Keratinocyte (primary cell): ENCODE measurements at regions not wholly inside any gene's neighbourhood (a gene's known extent, or its start where the extent isn't known, plus 50 kb on each side); places are given as distances from the start of the nearest gene placed in this dataset.

Source experiments
- DNase-seq: peaks from one replicate; pipeline ENCODE4 v3.0.0-alpha.2; 2011; ENCODE audit warnings: low read depth, missing footprints, low spot score
- FAIRE-seq: peaks from 2 replicates; lab custom pipeline; 2011; peaks lifted over from hg19 to GRCh38; lab: Jason Lieb, UNC
- H2AFZ ChIP-seq: 2 replicates; pipeline ENCODE4 v1.6.0; 2012; ENCODE audit warnings: low read length, control low read depth, inconsistent platforms; ENCODE audit not compliant: control insufficient read depth
- H3K27ac ChIP-seq: 2 replicates; pipeline ENCODE4 v1.5.1; 2011; ENCODE audit warnings: low read length; ENCODE audit not compliant: control insufficient read depth, insufficient read depth
- H3K27me3 ChIP-seq: 3 replicates; pipeline ENCODE4 v1.6.0; 2011; ENCODE audit warnings: low read length; ENCODE audit not compliant: control insufficient read depth, insufficient read depth; ENCODE audit errors: extremely low read depth
- H3K36me3 ChIP-seq, 2 experiments: 2 replicates in 1 of 2; 3 replicates in 1 of 2; pipeline ENCODE4 v1.5.1; 2011; ENCODE audit warnings: low read length in 2 of 2, mild to moderate bottlenecking in 1 of 2; ENCODE audit not compliant: control insufficient read depth in 2 of 2, insufficient read depth in 2 of 2; ENCODE audit errors: extremely low read depth in 1 of 2
- H3K4me1 ChIP-seq: 3 replicates; pipeline ENCODE4 v1.5.1; 2011; ENCODE audit warnings: low read length; ENCODE audit not compliant: control insufficient read depth, insufficient read depth; ENCODE audit errors: extremely low read depth
- H3K4me2 ChIP-seq: 3 replicates; pipeline ENCODE4 v1.6.0; 2011; ENCODE audit warnings: low read depth, low read length; ENCODE audit not compliant: control insufficient read depth, insufficient read depth; ENCODE audit errors: extremely low read depth
- H3K4me3 ChIP-seq, 3 experiments: fragments of 200-600 bp in 1 of 3; sonication (generic) in 1 of 3; 2 replicates in 2 of 3; 3 replicates in 1 of 3; pipeline ENCODE4 v1.5.1; 2011 to 2016; ENCODE audit warnings: low read length in 3 of 3, mild to moderate bottlenecking in 3 of 3, control low read depth in 2 of 3, inconsistent platforms in 1 of 3, low read depth in 1 of 3, mixed read lengths in 1 of 3, mixed run types in 1 of 3, moderate library complexity in 1 of 3; ENCODE audit not compliant: control insufficient read depth in 2 of 3, insufficient read depth in 2 of 3; ENCODE audit errors: extremely low read depth in 1 of 3
- H3K79me2 ChIP-seq: 2 replicates; pipeline ENCODE4 v1.6.0; 2012; ENCODE audit warnings: low read length; ENCODE audit not compliant: control insufficient read depth, insufficient read depth
- H3K9ac ChIP-seq: 3 replicates; pipeline ENCODE4 v1.6.0; 2011; ENCODE audit warnings: low read length; ENCODE audit not compliant: control insufficient read depth, insufficient read depth; ENCODE audit errors: extremely low read depth
- H3K9me1 ChIP-seq: 3 replicates; pipeline ENCODE4 v1.6.0; 2011; ENCODE audit warnings: low read length; ENCODE audit not compliant: control insufficient read depth, insufficient read depth; ENCODE audit errors: extremely low read depth
- H3K9me3 ChIP-seq: 2 replicates; pipeline ENCODE4 v1.5.1; 2012; ENCODE audit warnings: low read depth, low read length; ENCODE audit not compliant: control insufficient read depth
- H4K20me1 ChIP-seq: 3 replicates; pipeline ENCODE4 v1.6.0; 2011; ENCODE audit warnings: low read length; ENCODE audit not compliant: control insufficient read depth, insufficient read depth; ENCODE audit errors: extremely low read depth
- CTCF ChIP-seq, 3 experiments: IDR thresholded peaks in 1 of 3; conservative IDR thresholded peaks in 1 of 3; optimal IDR thresholded peaks in 1 of 3; 2 replicates in 2 of 3; 3 replicates in 1 of 3; pipeline versions ENCODE3 to v1.5.1; 2011; ENCODE audit warnings: low read length in 3 of 3, mild to moderate bottlenecking in 3 of 3, moderate library complexity in 2 of 3, control low read depth in 1 of 3, inconsistent platforms in 1 of 3; ENCODE audit not compliant: insufficient read depth in 2 of 3; ENCODE audit errors: extremely low read depth in 1 of 3
- EZH2 ChIP-seq: IDR thresholded peaks from one replicate; pipeline ENCODE4 v1.6.1; 2012; ENCODE audit warnings: inconsistent platforms, mild to moderate bottlenecking, low read length, moderate library complexity
- dilution Hi-C: fragments of 300-500 bp; cut with MboI; formaldehyde crosslinking; loops from one replicate; pipeline ENCODE4 v1.7.0; 2020; ENCODE audit warnings: low sequenced_read_pairs; ENCODE audit not compliant: extremely low pct_ligation_motif_present

GRCh38 chr4:141391293-141391692 is 170.6 kb downstream of the ZNF330 start:
- H3K27ac ChIP-seq = peak overlapping the region; percentile 64
- no peaks in the 10 kb centered on the region for H3K9me1 ChIP-seq
- no peak for TF ChIP-seq CTCF (optimal IDR thresholded peaks at IDR 0.05 in 1 of 3, IDR thresholded peaks at IDR 0.05 in 1 of 3, conservative IDR thresholded peaks at IDR 0.05 in 1 of 3; ENCODE audit: extremely low read depth in 1 of 3, insufficient read depth in 2 of 3, low read length in 3 of 3)
- TF ChIP-seq EZH2 = no peak
- peaks cover 36% of the 10 kb centered on the region for H3K4me1 ChIP-seq
- H2AFZ ChIP-seq = no peak overlapping the region
- H3K27me3 ChIP-seq = no peaks in the 10 kb centered on the region
- no peaks in the 10 kb centered on the region for H3K79me2 ChIP-seq
- H3K4me3 ChIP-seq = no peak overlapping the region
- no peaks in the 10 kb centered on the region for H4K20me1 ChIP-seq
- peak overlapping the region; percentile 9 for H3K4me2 ChIP-seq
- no peak overlapping the region for H3K9ac ChIP-seq
- H3K9me3 ChIP-seq = no peaks in the 10 kb centered on the region
- dilution Hi-C loops = no loop called here
- peak; percentile 39 for FAIRE-seq
- H3K36me3 ChIP-seq = no peaks in the 10 kb centered on the region
- DNase-seq = peak; percentile 33

GRCh38 chr4:141391771-141392170 is 171.1 kb downstream of the ZNF330 start:
- H3K27me3 ChIP-seq = no peaks in the 10 kb centered on the region
- H3K4me2 ChIP-seq = peak overlapping the region; percentile 9
- no peaks in the 10 kb centered on the region for H3K9me1 ChIP-seq
- dilution Hi-C loops = no loop called here
- no peaks in the 10 kb centered on the region for H3K36me3 ChIP-seq
- H3K9me3 ChIP-seq = no peaks in the 10 kb centered on the region
- FAIRE-seq (peak; percentile 81), DNase-seq (peak; percentile 95)
- peak overlapping the region; percentile 64 for H3K27ac ChIP-seq
- no peak overlapping the region for H2AFZ ChIP-seq
- H3K4me3 ChIP-seq = no peak overlapping the region
- no peak overlapping the region for H3K9ac ChIP-seq
- no peaks in the 10 kb centered on the region for H4K20me1 ChIP-seq
- TF ChIP-seq CTCF (optimal IDR thresholded peaks at IDR 0.05 in 1 of 3, IDR thresholded peaks at IDR 0.05 in 1 of 3, conservative IDR thresholded peaks at IDR 0.05 in 1 of 3; ENCODE audit: extremely low read depth in 1 of 3, insufficient read depth in 2 of 3, low read length in 3 of 3) (no peak), EZH2 (no peak)
- H3K79me2 ChIP-seq = no peaks in the 10 kb centered on the region
- peaks cover 36% of the 10 kb centered on the region for H3K4me1 ChIP-seq
